C4-2B (cell line): ENCODE measurements at regions not wholly inside any gene's neighbourhood (a gene's known extent, or its start where the extent isn't known, plus 50 kb on each side); places are given as distances from the start of the nearest gene placed in this dataset.

Experiments used
- H3K27ac ChIP-seq: fragments of 450-650 bp; 2 replicates; pipeline ENCODE4 v1.5.1; 2017
- ZFX ChIP-seq: fragments of 450-650 bp; IDR thresholded peaks from 2 replicates; pipeline ENCODE4 v1.6.1; 2017
- TF ChIP-seq, protein P1 (sequence below): fragments of 450-650 bp; conservative IDR thresholded peaks from 2 replicates; pipeline ENCODE4 v1.5.1; 2017; ENCODE audit warnings: mild to moderate bottlenecking

DNA sequence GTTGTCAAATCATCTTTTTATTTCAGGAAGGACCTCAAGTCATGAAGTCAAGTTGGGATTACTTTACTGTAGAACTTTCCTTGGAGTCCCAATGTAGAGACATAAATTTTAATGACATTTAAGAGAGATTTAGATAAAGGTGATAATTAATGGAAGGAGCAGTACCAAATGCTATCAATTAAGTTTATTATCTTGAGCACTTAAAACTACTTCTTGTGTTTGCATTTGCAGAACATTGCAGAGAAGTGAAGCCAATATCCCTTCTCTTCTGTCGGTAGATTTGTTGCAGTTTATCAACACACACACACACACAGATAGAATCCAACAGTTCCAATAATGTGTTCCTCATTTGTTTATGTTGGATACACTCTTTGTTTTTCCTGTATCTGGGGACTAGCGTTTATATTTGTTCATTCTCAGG lies 570.7 kb downstream of the EPHA4 start:
- no peak for TF ChIP-seq ZFX
- TF ChIP-seq, protein P1, sequence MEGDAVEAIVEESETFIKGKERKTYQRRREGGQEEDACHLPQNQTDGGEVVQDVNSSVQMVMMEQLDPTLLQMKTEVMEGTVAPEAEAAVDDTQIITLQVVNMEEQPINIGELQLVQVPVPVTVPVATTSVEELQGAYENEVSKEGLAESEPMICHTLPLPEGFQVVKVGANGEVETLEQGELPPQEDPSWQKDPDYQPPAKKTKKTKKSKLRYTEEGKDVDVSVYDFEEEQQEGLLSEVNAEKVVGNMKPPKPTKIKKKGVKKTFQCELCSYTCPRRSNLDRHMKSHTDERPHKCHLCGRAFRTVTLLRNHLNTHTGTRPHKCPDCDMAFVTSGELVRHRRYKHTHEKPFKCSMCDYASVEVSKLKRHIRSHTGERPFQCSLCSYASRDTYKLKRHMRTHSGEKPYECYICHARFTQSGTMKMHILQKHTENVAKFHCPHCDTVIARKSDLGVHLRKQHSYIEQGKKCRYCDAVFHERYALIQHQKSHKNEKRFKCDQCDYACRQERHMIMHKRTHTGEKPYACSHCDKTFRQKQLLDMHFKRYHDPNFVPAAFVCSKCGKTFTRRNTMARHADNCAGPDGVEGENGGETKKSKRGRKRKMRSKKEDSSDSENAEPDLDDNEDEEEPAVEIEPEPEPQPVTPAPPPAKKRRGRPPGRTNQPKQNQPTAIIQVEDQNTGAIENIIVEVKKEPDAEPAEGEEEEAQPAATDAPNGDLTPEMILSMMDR = no peak

DNA sequence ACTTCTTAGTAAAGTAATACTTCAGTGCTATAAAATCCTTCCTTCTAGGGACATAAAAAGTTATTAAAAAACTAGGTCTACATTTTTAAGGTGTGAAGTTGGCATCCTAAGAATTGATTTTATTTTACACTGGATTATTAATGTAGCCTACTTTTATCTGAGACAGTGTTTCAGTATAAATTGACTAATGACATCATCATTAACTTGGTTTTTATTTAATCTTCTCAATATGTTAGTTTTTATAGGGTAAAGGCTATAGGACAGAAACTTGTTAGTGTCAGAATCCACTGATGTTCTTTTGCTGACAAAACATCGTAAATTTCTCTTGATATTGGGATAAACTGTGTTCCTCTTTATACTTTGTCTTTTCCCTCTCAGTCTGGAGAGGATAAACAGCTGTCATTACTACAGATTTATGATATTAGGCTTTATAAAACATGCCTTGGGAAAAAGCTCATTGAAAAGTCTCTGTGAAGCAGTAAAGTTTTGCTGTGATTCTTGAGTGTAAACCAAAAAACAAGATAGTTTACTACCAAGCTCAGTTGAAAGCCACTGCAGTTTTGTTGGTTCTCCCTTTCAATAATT lies 569.9 kb downstream of the EPHA4 start:
- H3K27ac ChIP-seq = no peak overlapping the region
- TF ChIP-seq ZFX = no peak
- TF ChIP-seq, protein P1 = no peak

More for the DNA sequence above, 570.7 kb downstream of the EPHA4 start:
- H3K27ac ChIP-seq = no peak overlapping the region

DNA sequence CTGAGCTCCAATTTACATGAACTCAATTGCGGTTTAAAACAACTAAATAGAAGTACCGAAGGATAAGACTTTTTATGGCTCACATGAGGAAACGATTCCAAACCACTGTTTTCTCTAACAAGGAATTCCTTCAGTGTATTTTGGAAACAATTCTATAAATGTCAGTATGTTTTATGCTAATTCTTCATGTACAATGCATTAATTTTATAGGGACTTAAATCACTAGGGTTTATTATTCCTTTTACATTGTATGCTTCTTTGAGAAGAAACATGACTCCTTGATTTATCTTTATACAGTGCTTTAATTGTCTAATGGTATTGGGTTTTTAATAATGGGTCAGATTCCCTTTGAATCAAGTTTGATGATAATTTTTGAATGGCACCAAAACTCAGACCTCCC lies 566.8 kb downstream of the EPHA4 start:
- no peak overlapping the region for H3K27ac ChIP-seq
- TF ChIP-seq, protein P1 = no peak
- TF ChIP-seq ZFX = no peak

DNA sequence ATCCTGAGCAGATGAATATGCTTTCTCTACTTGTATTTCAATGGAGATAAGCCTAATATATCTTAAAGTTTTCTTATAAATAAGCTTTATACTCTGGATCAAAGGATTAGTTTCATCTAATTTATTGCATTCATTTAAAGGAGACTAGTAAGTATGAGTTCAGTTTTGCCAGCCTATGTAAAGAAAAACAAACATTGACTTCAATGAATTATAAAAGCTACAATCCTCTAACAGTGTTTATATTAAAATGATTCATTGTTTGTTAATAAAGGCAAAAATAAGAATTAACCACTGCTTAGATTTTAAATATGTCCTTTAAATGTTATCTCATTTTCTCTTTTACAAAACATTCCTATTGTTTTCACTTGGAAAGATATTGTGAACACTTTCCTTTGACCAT lies 566.0 kb downstream of the EPHA4 start:
- no peak for TF ChIP-seq ZFX
- TF ChIP-seq, protein P1 = no peak
- no peak overlapping the region for H3K27ac ChIP-seq

DNA sequence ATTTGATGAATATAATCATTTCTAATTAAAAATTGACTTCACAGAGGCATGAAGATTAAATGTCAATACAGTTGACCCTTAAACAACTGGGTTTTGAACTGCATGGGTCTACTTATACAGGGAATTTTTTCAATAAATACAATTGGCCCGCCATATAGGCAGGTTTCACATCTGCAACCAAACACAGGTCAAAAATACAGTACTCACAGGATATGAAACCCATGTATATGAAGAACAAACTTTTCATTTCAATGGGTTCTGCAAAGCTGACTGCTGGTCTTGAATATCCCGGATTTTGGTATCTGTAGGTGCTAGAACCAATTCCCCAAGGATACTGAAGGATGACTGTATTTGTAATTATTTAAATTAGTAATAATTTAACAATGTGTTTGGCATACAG lies 555.6 kb downstream of the EPHA4 start:
- H3K27ac ChIP-seq = no peak overlapping the region
- TF ChIP-seq, protein P1 = no peak

DNA sequence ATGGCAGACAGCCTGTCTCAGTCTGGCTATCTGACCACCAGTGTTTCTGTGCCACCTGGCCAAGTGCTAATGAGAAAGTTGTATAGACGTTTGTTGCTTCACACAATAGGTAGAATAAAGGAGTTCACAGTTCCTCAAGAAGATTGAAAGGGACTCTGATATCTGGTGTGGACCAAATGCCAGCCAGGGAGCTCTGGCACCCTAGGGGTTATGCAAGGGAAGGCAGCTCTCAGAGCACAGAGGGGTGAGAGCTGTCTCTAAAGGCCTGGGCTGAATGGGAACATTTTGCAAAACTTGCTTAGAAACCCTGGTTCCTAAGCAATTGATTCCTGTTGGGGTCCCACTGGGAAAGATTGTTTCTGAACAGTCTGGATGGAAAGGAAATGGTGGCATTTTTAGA lies 553.8 kb downstream of the EPHA4 start:
- TF ChIP-seq, protein P1 = no peak
- no peak for TF ChIP-seq ZFX
- no peak overlapping the region for H3K27ac ChIP-seq

DNA sequence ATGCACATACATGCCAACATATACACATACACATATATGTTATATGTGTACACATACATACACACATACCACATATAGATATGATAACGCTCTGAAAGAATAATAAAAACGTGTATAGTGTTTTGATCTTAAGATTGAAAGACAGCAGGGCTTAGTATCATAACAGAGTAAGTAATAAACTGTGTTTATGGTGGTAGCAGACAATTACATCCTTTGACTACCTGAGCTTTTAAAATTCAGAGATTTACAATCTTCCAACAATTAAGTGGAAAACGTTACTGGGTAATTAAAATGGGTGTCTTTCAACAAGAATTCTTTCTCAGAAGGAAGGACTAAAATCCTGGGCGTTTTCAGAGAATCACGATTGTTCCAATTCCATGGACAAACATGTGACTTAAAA lies 552.4 kb downstream of the EPHA4 start:
- TF ChIP-seq, protein P1 = no peak
- TF ChIP-seq ZFX = no peak
- no peak overlapping the region for H3K27ac ChIP-seq
